Hepatocyte (in vitro differentiated cells): ENCODE measurements at regions not wholly inside any gene's neighbourhood (a gene's known extent, or its start where the extent isn't known, plus 50 kb on each side); places are given as distances from the start of the nearest gene placed in this dataset.

Source experiments
- CTCF ChIP-seq: fragments of 200-600 bp; sonication (generic); IDR thresholded peaks from 2 replicates; pipeline ENCODE4 v1.5.1; 2016; ENCODE audit warnings: antibody characterized with exemption, mild to moderate bottlenecking; ENCODE audit not compliant: poor library complexity
- EZH2 ChIP-seq: fragments of 200-600 bp; sonication (generic); IDR thresholded peaks from 2 replicates; pipeline ENCODE4 v1.6.1; 2016; ENCODE audit warnings: antibody characterized with exemption, mild to moderate bottlenecking, borderline replicate concordance

- TF ChIP-seq CTCF = no peak
- TF ChIP-seq EZH2 = no peak
Measured at GRCh38 chr16:54424043-54424451, 137.5 kb upstream of the IRX3 start.
